Upper lobe of left lung (tissue), 6 donors: ENCODE measurements at regions not wholly inside any gene's neighbourhood (a gene's known extent, or its start where the extent isn't known, plus 50 kb on each side); places are given as distances from the start of the nearest gene placed in this dataset.

Source experiments
- ATAC-seq, 2 donors: fragments of 200-7000 bp; cut with Tn5 transposase; one replicate each; pipeline ENCODE4 v1.9.1; 2022; ENCODE audit warnings: mild to moderate bottlenecking in 2 of 2, moderate library complexity in 2 of 2; ENCODE audit not compliant: low FRiP score in 2 of 2
- DNase-seq, 2 donors: peaks; one replicate each; pipeline ENCODE4 v3.0.0-alpha.2; 2019 to 2020
- H3K27ac ChIP-seq, 4 donors: fragments of 200-600 bp; sonication (generic); one replicate each; pipeline ENCODE4 v1.5.1; 2016 to 2019
- H3K27me3 ChIP-seq, 4 donors: fragments of 200-600 bp; sonication (generic); one replicate each; pipeline ENCODE4 v1.5.1; 2017 to 2019
- H3K36me3 ChIP-seq, 4 donors: fragments of 200-600 bp; sonication (generic); one replicate each; pipeline ENCODE4 v1.5.1; 2016 to 2019
- H3K4me1 ChIP-seq, 4 donors: fragments of 200-600 bp; sonication (generic); one replicate each; pipeline ENCODE4 v1.5.1; 2018 to 2019
- H3K4me3 ChIP-seq, 4 donors: fragments of 200-600 bp; sonication (generic); one replicate each; pipeline ENCODE4 v1.5.1; 2017 to 2019; ENCODE audit warnings: mild to moderate bottlenecking in 2 of 4, moderate library complexity in 1 of 4
- H3K9me3 ChIP-seq, 4 donors: fragments of 200-600 bp; sonication (generic); one replicate each; pipeline ENCODE4 v1.5.1; 2018 to 2019
- CTCF ChIP-seq, 6 experiments: fragments of 450-650 bp in 4 of 6; fragments of 200-600 bp in 2 of 6; sonication (generic) in 2 of 6; IDR thresholded peaks; one replicate each; pipeline ENCODE4 v1.5.1; 2016 to 2019; ENCODE audit warnings: antibody characterized with exemption in 6 of 6
- EP300 ChIP-seq, 4 donors: sonication (generic); formaldehyde crosslinking; IDR thresholded peaks; one replicate each; pipeline ENCODE4 v1.5.1; 2017; ENCODE audit warnings: antibody characterized with exemption in 4 of 4, control low read depth in 2 of 4
- POLR2A ChIP-seq, 4 donors: fragments of 450-650 bp; IDR thresholded peaks; one replicate each; pipeline ENCODE4 v1.5.1; 2016 to 2017; ENCODE audit warnings: antibody characterized with exemption in 4 of 4, mild to moderate bottlenecking in 2 of 4
- POLR2AphosphoS5 ChIP-seq, 2 donors: sonication (generic); formaldehyde crosslinking; IDR thresholded peaks; one replicate each; pipeline ENCODE4 v1.5.1; 2017; ENCODE audit warnings: antibody characterized with exemption in 2 of 2
- WGBS, 2 donors: methylation state at CpG; one replicate each; pipeline ENCODE4 v1.1.5; 2017 to 2018; 5-methylcytosine and 5-hydroxymethylcytosine counted together
- donor health status: DM: no; HTN: no; CAD: no; lungs with moderate emphysema.
- donor health status: DM: no; HTN: yes; CAD: no; lungs with severe emphysema.

- H3K36me3 ChIP-seq: no peaks in the 10 kb centered on the region
- no peaks in the 10 kb centered on the region for H3K9me3 ChIP-seq
- no peak overlapping the region for H3K27ac ChIP-seq
- DNase-seq (no peak), ATAC-seq (no peak)
- no peaks in the 10 kb centered on the region for H3K27me3 ChIP-seq
- WGBS, 2 donors: 76 to 80% methylated on average over 7 of the region's 7 CpGs
- H3K4me1 ChIP-seq: no peaks in the 10 kb centered on the region
- TF ChIP-seq POLR2A (IDR thresholded peaks at IDR 0.05) (no peak), POLR2AphosphoS5 (IDR thresholded peaks at IDR 0.05) (no peak), CTCF (IDR thresholded peaks at IDR 0.05) (no peak), EP300 (IDR thresholded peaks at IDR 0.05) (no peak)
- H3K4me3 ChIP-seq: no peak overlapping the region
Measured at GRCh38 chr16:49010879-49011278, 270.8 kb downstream of the CBLN1 start.

GRCh38 chr16:49010396-49010795, 271.2 kb downstream of the CBLN1 start:
- Histone ChIP-seq H3K27ac (no peak overlapping the region), H3K4me3 (no peak overlapping the region), H3K36me3 (no peaks in the 10 kb centered on the region), H3K4me1 (no peaks in the 10 kb centered on the region), H3K27me3 (no peaks in the 10 kb centered on the region), H3K9me3 (no peaks in the 10 kb centered on the region)
- 70 to 100% methylated on average over 1 to 8 of the region's 8 CpGs for WGBS, 2 donors
- ATAC-seq (no peak), DNase-seq (no peak)
- TF ChIP-seq EP300 (IDR thresholded peaks at IDR 0.05) (no peak), POLR2A (IDR thresholded peaks at IDR 0.05) (no peak), POLR2AphosphoS5 (IDR thresholded peaks at IDR 0.05) (no peak), CTCF (IDR thresholded peaks at IDR 0.05) (no peak)

- no peak for TF ChIP-seq POLR2A (IDR thresholded peaks at IDR 0.05)
- no peak for TF ChIP-seq POLR2AphosphoS5 (IDR thresholded peaks at IDR 0.05)
- no peak for TF ChIP-seq EP300 (IDR thresholded peaks at IDR 0.05)
- no peak for TF ChIP-seq CTCF (IDR thresholded peaks at IDR 0.05)
- WGBS, 2 donors: 80 to 93% methylated on average over 1 of the region's 1 CpG
- no peak for DNase-seq
- Histone ChIP-seq H3K27ac (no peak overlapping the region), H3K4me3 (no peak overlapping the region), H3K9me3 (no peaks in the 10 kb centered on the region), H3K27me3 (no peaks in the 10 kb centered on the region), H3K4me1 (no peaks in the 10 kb centered on the region), H3K36me3 (no peaks in the 10 kb centered on the region)
- ATAC-seq: no peak
Measured at GRCh38 chr16:49009204-49009603, 272.4 kb downstream of the CBLN1 start.

- Histone ChIP-seq H3K36me3 (no peaks in the 10 kb centered on the region), H3K4me3 (no peak overlapping the region), H3K27me3 (no peaks in the 10 kb centered on the region), H3K9me3 (no peaks in the 10 kb centered on the region), H3K4me1 (no peaks in the 10 kb centered on the region), H3K27ac (no peak overlapping the region)
- TF ChIP-seq CTCF (IDR thresholded peaks at IDR 0.05): no peak
- no peak for TF ChIP-seq POLR2AphosphoS5 (IDR thresholded peaks at IDR 0.05)
- TF ChIP-seq EP300 (IDR thresholded peaks at IDR 0.05): no peak
- no peak for TF ChIP-seq POLR2A (IDR thresholded peaks at IDR 0.05)
- DNase-seq: no peak
- ATAC-seq: no peak
- WGBS, 2 donors: 60 to 67% methylated on average over 4 of the region's 4 CpGs
Measured at GRCh38 chr16:49003992-49004391, 277.6 kb downstream of the CBLN1 start.

- DNase-seq: no peak
- Histone ChIP-seq H3K27ac (no peak overlapping the region), H3K27me3 (no peaks in the 10 kb centered on the region), H3K4me1 (no peaks in the 10 kb centered on the region), H3K4me3 (no peak overlapping the region), H3K9me3 (no peaks in the 10 kb centered on the region), H3K36me3 (no peaks in the 10 kb centered on the region)
- TF ChIP-seq EP300 (IDR thresholded peaks at IDR 0.05): no peak
- TF ChIP-seq POLR2A (IDR thresholded peaks at IDR 0.05): no peak
- no peak for TF ChIP-seq POLR2AphosphoS5 (IDR thresholded peaks at IDR 0.05)
- TF ChIP-seq CTCF (IDR thresholded peaks at IDR 0.05): no peak
- no peak for ATAC-seq
- WGBS, 2 donors: 58 to 86% methylated on average over 2 of the region's 2 CpGs
Measured at GRCh38 chr16:49003022-49003421, 278.6 kb downstream of the CBLN1 start.
